ENCODE measurements at regions not wholly inside any gene's neighbourhood (a gene's known extent, or its start where the extent isn't known, plus 50 kb on each side); places are given as distances from the start of the nearest gene placed in this dataset.

- Mint-ChIP-seq H3K9me3 (ENCODE audit: unreplicated experiment) (no peaks in the 10 kb centered on the region), H3K27me3 (ENCODE audit: unreplicated experiment) (no peaks in the 10 kb centered on the region), H3K4me1 (ENCODE audit: unreplicated experiment) (no peaks in the 10 kb centered on the region)
Measured at GRCh38 chrX:36859231-36859630, 148.9 kb upstream of the FAM47C start.

GRCh38 chrX:36861601-36862000 lies 146.6 kb upstream of the FAM47C start:
- Mint-ChIP-seq H3K27ac (ENCODE audit: unreplicated experiment) (no peak overlapping the region), H3K9me3 (ENCODE audit: unreplicated experiment) (no peaks in the 10 kb centered on the region), H3K4me1 (ENCODE audit: unreplicated experiment) (no peaks in the 10 kb centered on the region), H3K27me3 (ENCODE audit: unreplicated experiment) (no peaks in the 10 kb centered on the region), H3K36me3 (ENCODE audit: low read depth, unreplicated experiment) (no peaks in the 10 kb centered on the region), H3K4me3 (ENCODE audit: unreplicated experiment) (no peak overlapping the region)
- no peak for DNase-seq (ENCODE audit: low spot score)
- TF ChIP-seq, protein P1, sequence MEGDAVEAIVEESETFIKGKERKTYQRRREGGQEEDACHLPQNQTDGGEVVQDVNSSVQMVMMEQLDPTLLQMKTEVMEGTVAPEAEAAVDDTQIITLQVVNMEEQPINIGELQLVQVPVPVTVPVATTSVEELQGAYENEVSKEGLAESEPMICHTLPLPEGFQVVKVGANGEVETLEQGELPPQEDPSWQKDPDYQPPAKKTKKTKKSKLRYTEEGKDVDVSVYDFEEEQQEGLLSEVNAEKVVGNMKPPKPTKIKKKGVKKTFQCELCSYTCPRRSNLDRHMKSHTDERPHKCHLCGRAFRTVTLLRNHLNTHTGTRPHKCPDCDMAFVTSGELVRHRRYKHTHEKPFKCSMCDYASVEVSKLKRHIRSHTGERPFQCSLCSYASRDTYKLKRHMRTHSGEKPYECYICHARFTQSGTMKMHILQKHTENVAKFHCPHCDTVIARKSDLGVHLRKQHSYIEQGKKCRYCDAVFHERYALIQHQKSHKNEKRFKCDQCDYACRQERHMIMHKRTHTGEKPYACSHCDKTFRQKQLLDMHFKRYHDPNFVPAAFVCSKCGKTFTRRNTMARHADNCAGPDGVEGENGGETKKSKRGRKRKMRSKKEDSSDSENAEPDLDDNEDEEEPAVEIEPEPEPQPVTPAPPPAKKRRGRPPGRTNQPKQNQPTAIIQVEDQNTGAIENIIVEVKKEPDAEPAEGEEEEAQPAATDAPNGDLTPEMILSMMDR (IDR thresholded peaks at IDR 0.05; ENCODE audit: unreplicated experiment): no peak

More at GRCh38 chrX:36859231-36859630, 148.9 kb upstream of the FAM47C start:
- no peak overlapping the region for H3K27ac Mint-ChIP-seq (ENCODE audit: unreplicated experiment)
- no peak overlapping the region for H3K4me3 Mint-ChIP-seq (ENCODE audit: unreplicated experiment)
- H3K36me3 Mint-ChIP-seq (ENCODE audit: low read depth, unreplicated experiment): no peaks in the 10 kb centered on the region
- DNase-seq (ENCODE audit: low spot score): no peak
- TF ChIP-seq, protein P1 (IDR thresholded peaks at IDR 0.05; ENCODE audit: unreplicated experiment): no peak

- peaks cover 2% of the 10 kb centered on the region for H3K27me3 Mint-ChIP-seq (ENCODE audit: unreplicated experiment)
- H3K4me3 Mint-ChIP-seq (ENCODE audit: unreplicated experiment): no peak overlapping the region
- no peaks in the 10 kb centered on the region for H3K36me3 Mint-ChIP-seq (ENCODE audit: low read depth, unreplicated experiment)
- no peaks in the 10 kb centered on the region for H3K4me1 Mint-ChIP-seq (ENCODE audit: unreplicated experiment)
- H3K9me3 Mint-ChIP-seq (ENCODE audit: unreplicated experiment): no peaks in the 10 kb centered on the region
- TF ChIP-seq, protein P1 (IDR thresholded peaks at IDR 0.05; ENCODE audit: unreplicated experiment): peak; percentile 20
- peak; percentile 4 for DNase-seq (ENCODE audit: low spot score)
- H3K27ac Mint-ChIP-seq (ENCODE audit: unreplicated experiment): no peak overlapping the region
Measured at GRCh38 chrX:36867143-36867542, 141.0 kb upstream of the FAM47C start.

GRCh38 chrX:36868592-36868991 lies 139.6 kb upstream of the FAM47C start:
- TF ChIP-seq, protein P1 (IDR thresholded peaks at IDR 0.05; ENCODE audit: unreplicated experiment): no peak
- Mint-ChIP-seq H3K36me3 (ENCODE audit: low read depth, unreplicated experiment) (no peaks in the 10 kb centered on the region), H3K4me3 (ENCODE audit: unreplicated experiment) (no peak overlapping the region), H3K27ac (ENCODE audit: unreplicated experiment) (no peak overlapping the region), H3K4me1 (ENCODE audit: unreplicated experiment) (no peaks in the 10 kb centered on the region), H3K9me3 (ENCODE audit: unreplicated experiment) (no peaks in the 10 kb centered on the region), H3K27me3 (ENCODE audit: unreplicated experiment) (peaks cover 2% of the 10 kb centered on the region)
- DNase-seq (ENCODE audit: low spot score): no peak

- Mint-ChIP-seq H3K27me3 (ENCODE audit: unreplicated experiment) (peaks cover 2% of the 10 kb centered on the region), H3K9me3 (ENCODE audit: unreplicated experiment) (no peaks in the 10 kb centered on the region), H3K36me3 (ENCODE audit: low read depth, unreplicated experiment) (no peaks in the 10 kb centered on the region), H3K27ac (ENCODE audit: unreplicated experiment) (no peak overlapping the region), H3K4me3 (ENCODE audit: unreplicated experiment) (no peak overlapping the region), H3K4me1 (ENCODE audit: unreplicated experiment) (no peaks in the 10 kb centered on the region)
- DNase-seq (ENCODE audit: low spot score): no peak
- TF ChIP-seq, protein P1 (IDR thresholded peaks at IDR 0.05; ENCODE audit: unreplicated experiment): no peak
Measured at GRCh38 chrX:36869457-36869856, 138.7 kb upstream of the FAM47C start.
